ENCODE measurements at regions not wholly inside any gene's neighbourhood (a gene's known extent, or its start where the extent isn't known, plus 50 kb on each side); places are given as distances from the start of the nearest gene placed in this dataset.
"Not testable (repeated sequence)": the region's sequence is repeated elsewhere in the genome, so short reads cannot be mapped to it uniquely, and the experiment has no call there.

- H3K4me1 Mint-ChIP-seq; intact Hi-C loops (cut with DNase I, micrococcal nuclease); POLR2A ChIA-PET; H3K9me3 Mint-ChIP-seq (ENCODE audit: low read depth); H3K4me3 Mint-ChIP-seq; ATAC-seq; CTCF ChIA-PET; H3K27ac Mint-ChIP-seq; H3K36me3 Mint-ChIP-seq (ENCODE audit: low read depth); DNase-seq: not testable (repeated sequence)
- H3K27me3 Mint-ChIP-seq, result peaks cover 22% of the 10 kb centered on the region
Observed at GRCh38 chr7:45440776-45441175, 133.4 kb upstream of the ADCY1 start.

DNA sequence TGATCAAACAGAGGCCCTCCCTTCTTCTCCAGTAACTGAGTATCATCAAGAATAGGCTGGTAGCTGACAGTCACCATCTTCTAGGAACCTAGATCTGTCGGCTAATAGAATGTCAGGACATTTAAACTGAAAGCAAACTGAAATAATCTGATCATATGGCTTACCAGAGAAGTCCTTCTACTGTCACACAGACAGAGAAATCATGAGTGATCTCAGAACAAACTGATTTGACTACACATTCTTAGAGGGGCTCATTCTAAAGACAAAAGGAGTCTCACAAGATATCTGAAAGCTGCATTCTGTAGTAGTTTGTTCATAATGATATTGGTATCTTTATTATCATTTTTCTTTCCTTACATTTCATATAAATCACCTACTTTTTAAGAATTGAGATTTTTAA is 130.9 kb upstream of the ADCY1 start:
- CTCF ChIA-PET, result no interaction called here
- POLR2A ChIA-PET, result no interaction called here
- Mint-ChIP-seq H3K27ac (no peak overlapping the region), H3K4me3 (no peak overlapping the region), H3K27me3 (peaks cover 14% of the 10 kb centered on the region), H3K36me3 (ENCODE audit: low read depth) (no peaks in the 10 kb centered on the region), H3K9me3 (ENCODE audit: low read depth) (no peaks in the 10 kb centered on the region), H3K4me1 (peaks cover 2% of the 10 kb centered on the region)
- intact Hi-C loops (cut with DNase I, micrococcal nuclease), result no loop called here
- ATAC-seq, result no peak
- DNase-seq, result no peak

DNA sequence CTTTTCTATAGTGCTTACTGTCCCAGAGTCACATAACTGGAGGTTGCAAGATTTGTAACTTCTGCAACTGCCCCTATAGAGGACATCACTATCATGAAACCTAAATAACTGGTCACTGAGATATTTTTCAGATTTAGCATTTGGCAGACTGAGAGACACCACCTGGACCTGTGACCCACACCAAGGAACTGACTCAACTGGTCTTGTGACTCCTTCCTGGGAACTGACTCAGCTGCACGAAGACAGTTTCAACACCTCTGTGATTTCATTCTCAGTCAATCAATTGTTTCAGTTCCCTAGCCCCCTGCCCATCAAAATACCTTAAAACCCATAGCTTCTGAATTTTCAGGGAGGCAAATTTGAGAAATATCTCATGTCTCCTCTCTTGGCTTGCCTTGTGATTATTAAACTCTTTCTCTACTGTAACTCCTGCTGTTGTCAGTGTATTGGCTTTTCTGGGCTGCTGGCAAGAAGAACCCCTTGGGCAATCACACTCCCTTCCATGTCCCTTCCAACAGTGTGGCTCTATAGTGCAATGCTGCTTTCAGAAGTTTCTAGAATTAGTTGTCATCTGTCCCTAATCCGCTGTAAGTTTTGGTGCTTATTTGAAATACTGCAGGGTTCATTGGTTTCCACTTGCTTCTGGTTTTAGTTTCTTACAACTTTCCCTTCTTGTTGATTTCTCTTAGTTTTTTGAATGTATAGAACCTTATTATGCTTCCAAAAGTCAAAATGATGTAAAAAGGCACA is 127.8 kb upstream of the ADCY1 start:
- no peaks in the 10 kb centered on the region for H3K36me3 Mint-ChIP-seq (ENCODE audit: low read depth)
- peak; percentile 7 for DNase-seq
- intact Hi-C loops (cut with DNase I, micrococcal nuclease), result no loop called here
- ATAC-seq, result peak; percentile 42
- peaks cover 11% of the 10 kb centered on the region for H3K27me3 Mint-ChIP-seq
- no peaks in the 10 kb centered on the region for H3K9me3 Mint-ChIP-seq (ENCODE audit: low read depth)
- peaks cover 2% of the 10 kb centered on the region for H3K4me1 Mint-ChIP-seq
- no peak overlapping the region for H3K4me3 Mint-ChIP-seq
- H3K27ac Mint-ChIP-seq, result no peak overlapping the region
- CTCF ChIA-PET, result interaction anchor here (0.6 to 1.1 kb wide), 2 partner anchors 13 to 709 kb away, joined by 3 read pairs; no protein-coding TSS in a partner anchor
- POLR2A ChIA-PET, result no interaction called here

GRCh38 chr7:45447296-45447695 is 126.9 kb upstream of the ADCY1 start:
- H3K4me3 Mint-ChIP-seq, result no peak overlapping the region
- ChIA-PET CTCF (no interaction called here), POLR2A (no interaction called here)
- ATAC-seq (no peak), DNase-seq (no peak)
- peaks cover 2% of the 10 kb centered on the region for H3K4me1 Mint-ChIP-seq
- H3K36me3 Mint-ChIP-seq (ENCODE audit: low read depth), result no peaks in the 10 kb centered on the region
- no peak overlapping the region for H3K27ac Mint-ChIP-seq
- no peaks in the 10 kb centered on the region for H3K9me3 Mint-ChIP-seq (ENCODE audit: low read depth)
- H3K27me3 Mint-ChIP-seq, result peaks cover 15% of the 10 kb centered on the region
- intact Hi-C loops (cut with DNase I, micrococcal nuclease), result no loop called here

GRCh38 chr7:45450571-45451204 is 123.5 kb upstream of the ADCY1 start:
- DNase-seq (no peak), ATAC-seq (no peak)
- Mint-ChIP-seq H3K4me1 (peaks cover 2% of the 10 kb centered on the region), H3K9me3 (ENCODE audit: low read depth) (no peaks in the 10 kb centered on the region), H3K4me3 (no peak overlapping the region), H3K27ac (no peak overlapping the region), H3K36me3 (ENCODE audit: low read depth) (no peaks in the 10 kb centered on the region), H3K27me3 (peaks cover 17% of the 10 kb centered on the region)
- intact Hi-C loops (cut with DNase I, micrococcal nuclease), result no loop called here
- POLR2A ChIA-PET, result no interaction called here
- CTCF ChIA-PET, result no interaction called here

DNA sequence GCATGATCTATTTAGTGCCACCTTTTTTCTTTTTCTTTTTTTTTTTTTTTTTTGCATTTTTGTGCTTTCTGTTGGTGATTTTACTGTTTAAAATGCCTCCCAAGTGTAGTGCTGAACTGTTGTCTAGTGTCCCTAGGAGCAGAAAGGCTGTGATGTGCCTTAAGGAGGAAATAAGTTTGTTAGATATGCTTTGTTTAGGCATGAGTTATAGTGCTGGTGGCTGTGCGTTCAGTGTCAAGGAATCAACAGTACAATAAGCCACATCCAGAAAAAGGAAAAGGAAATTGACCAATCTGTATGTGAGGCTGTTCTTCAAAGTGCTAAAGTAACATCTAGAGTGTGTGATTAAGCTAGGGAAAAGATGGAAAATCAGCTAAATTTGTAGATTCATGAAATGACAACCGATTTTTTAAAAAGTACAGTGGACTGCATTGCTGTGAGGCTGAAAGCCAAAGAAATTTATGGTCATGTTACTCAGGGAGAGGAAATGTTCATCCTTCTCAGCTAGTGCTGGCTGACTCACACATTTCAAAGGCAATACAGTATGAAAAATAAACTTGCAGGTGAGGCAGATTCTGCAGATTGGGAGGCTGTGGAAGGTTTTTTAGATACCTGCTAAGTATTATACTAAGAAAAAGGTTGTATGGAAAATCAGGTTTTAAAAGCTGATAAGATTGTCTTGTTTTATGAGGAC is 122.7 kb upstream of the ADCY1 start:
- DNase-seq (no peak), ATAC-seq (no peak)
- H3K27me3 Mint-ChIP-seq, result peaks cover 16% of the 10 kb centered on the region
- no peaks in the 10 kb centered on the region for H3K36me3 Mint-ChIP-seq (ENCODE audit: low read depth)
- ChIA-PET CTCF (no interaction called here), POLR2A (no interaction called here)
- H3K27ac Mint-ChIP-seq, result no peak overlapping the region
- intact Hi-C loops (cut with DNase I, micrococcal nuclease), result no loop called here
- H3K9me3 Mint-ChIP-seq (ENCODE audit: low read depth), result no peaks in the 10 kb centered on the region
- peaks cover under 1% of the 10 kb centered on the region for H3K4me1 Mint-ChIP-seq
- no peak overlapping the region for H3K4me3 Mint-ChIP-seq

- CTCF ChIA-PET, result no interaction called here
- Mint-ChIP-seq H3K27ac (no peak overlapping the region), H3K9me3 (ENCODE audit: low read depth) (no peaks in the 10 kb centered on the region), H3K36me3 (ENCODE audit: low read depth) (no peaks in the 10 kb centered on the region), H3K4me1 (no peaks in the 10 kb centered on the region), H3K4me3 (no peak overlapping the region), H3K27me3 (peaks cover 13% of the 10 kb centered on the region)
- POLR2A ChIA-PET, result no interaction called here
- no peak for ATAC-seq
- intact Hi-C loops (cut with DNase I, micrococcal nuclease), result no loop called here
- DNase-seq, result no peak
Observed at GRCh38 chr7:45454771-45455170, 119.4 kb upstream of the ADCY1 start.

GRCh38 chr7:45455662-45456061 is 118.5 kb upstream of the ADCY1 start:
- peaks cover 13% of the 10 kb centered on the region for H3K27me3 Mint-ChIP-seq
- intact Hi-C loops (cut with DNase I, micrococcal nuclease), result no loop called here
- no peaks in the 10 kb centered on the region for H3K36me3 Mint-ChIP-seq (ENCODE audit: low read depth)
- no peaks in the 10 kb centered on the region for H3K9me3 Mint-ChIP-seq (ENCODE audit: low read depth)
- POLR2A ChIA-PET, result no interaction called here
- H3K4me1 Mint-ChIP-seq, result no peaks in the 10 kb centered on the region
- no peak overlapping the region for H3K27ac Mint-ChIP-seq
- no peak overlapping the region for H3K4me3 Mint-ChIP-seq
- DNase-seq (no peak), ATAC-seq (no peak)
- CTCF ChIA-PET, result no interaction called here

- Mint-ChIP-seq H3K4me1 (no peaks in the 10 kb centered on the region), H3K27ac (no peak overlapping the region), H3K4me3 (no peak overlapping the region), H3K9me3 (ENCODE audit: low read depth) (no peaks in the 10 kb centered on the region), H3K36me3 (ENCODE audit: low read depth) (no peaks in the 10 kb centered on the region), H3K27me3 (peaks cover 13% of the 10 kb centered on the region)
- no peak for ATAC-seq
- CTCF ChIA-PET, result no interaction called here
- intact Hi-C loops (cut with DNase I, micrococcal nuclease), result no loop called here
- POLR2A ChIA-PET, result no interaction called here
- no peak for DNase-seq
Observed at GRCh38 chr7:45456105-45456504, 118.1 kb upstream of the ADCY1 start.

GRCh38 chr7:45456747-45457524 is 117.2 kb upstream of the ADCY1 start:
- Mint-ChIP-seq H3K27me3 (peaks cover 10% of the 10 kb centered on the region), H3K27ac (no peak overlapping the region), H3K9me3 (ENCODE audit: low read depth) (no peaks in the 10 kb centered on the region), H3K4me1 (no peaks in the 10 kb centered on the region), H3K36me3 (ENCODE audit: low read depth) (no peaks in the 10 kb centered on the region), H3K4me3 (no peak overlapping the region)
- no peak for ATAC-seq
- no peak for DNase-seq
- intact Hi-C loops (cut with DNase I, micrococcal nuclease), result no loop called here
- ChIA-PET POLR2A (no interaction called here), CTCF (no interaction called here)

- intact Hi-C loops (cut with DNase I, micrococcal nuclease), result no loop called here
- H3K4me1 Mint-ChIP-seq, result no peaks in the 10 kb centered on the region
- ATAC-seq (no peak), DNase-seq (no peak)
- H3K36me3 Mint-ChIP-seq (ENCODE audit: low read depth), result no peaks in the 10 kb centered on the region
- no peak overlapping the region for H3K4me3 Mint-ChIP-seq
- no peaks in the 10 kb centered on the region for H3K9me3 Mint-ChIP-seq (ENCODE audit: low read depth)
- peaks cover 7% of the 10 kb centered on the region for H3K27me3 Mint-ChIP-seq
- ChIA-PET CTCF (no interaction called here), POLR2A (no interaction called here)
- no peak overlapping the region for H3K27ac Mint-ChIP-seq
Observed at GRCh38 chr7:45457591-45457990, 116.6 kb upstream of the ADCY1 start.
